WTC11 (cell line): ENCODE measurements at regions not wholly inside any gene's neighbourhood (a gene's known extent, or its start where the extent isn't known, plus 50 kb on each side); places are given as distances from the start of the nearest gene placed in this dataset.

Source experiments
- NFE2L1 ChIP-seq: sonication (generic); formaldehyde crosslinking; IDR thresholded peaks from 2 replicates; pipeline ENCODE4 v1.8.1; 2023; ENCODE audit warnings: missing genetic modification reagents
- NR2C2 ChIP-seq: sonication (generic); formaldehyde crosslinking; IDR thresholded peaks from 2 replicates; pipeline ENCODE4 v1.8.0; 2022; ENCODE audit warnings: mild to moderate bottlenecking, missing genetic modification reagents
- RELA ChIP-seq: sonication (generic); formaldehyde crosslinking; IDR thresholded peaks from 2 replicates; pipeline ENCODE4 v1.8.1; 2022; ENCODE audit warnings: missing genetic modification reagents, mild to moderate bottlenecking, borderline replicate concordance
- ZNF423 ChIP-seq: fragments of 250-450 bp; sonication (Bioruptor Pico); IDR thresholded peaks from 2 replicates; pipeline ENCODE4 v2.1.2; 2022; ENCODE audit warnings: mild to moderate bottlenecking, moderate library complexity
- TF ChIP-seq, protein P1 (sequence below): fragments of 200-600 bp; IDR thresholded peaks from 2 replicates; pipeline ENCODE4 v1.8.0; 2022; ENCODE audit warnings: antibody characterized with exemption
- TF ChIP-seq, protein P2 (sequence below): sonication (generic); formaldehyde crosslinking; conservative IDR thresholded peaks from 2 replicates; pipeline ENCODE4 v1.8.1; 2023; ENCODE audit warnings: mild to moderate bottlenecking, low read depth, missing genetic modification reagents, moderate library complexity
- TF ChIP-seq, protein P3 (sequence below): sonication (generic); formaldehyde crosslinking; IDR thresholded peaks from 2 replicates; pipeline ENCODE4 v1.8.1; 2022; ENCODE audit warnings: low read depth, mild to moderate bottlenecking, moderate library complexity, missing genetic modification reagents, borderline replicate concordance
- TF ChIP-seq, protein P4 (sequence below): fragments of 250-450 bp; sonication (Bioruptor Pico); IDR thresholded peaks from 2 replicates; pipeline ENCODE4 v1.9.0; 2021; ENCODE audit warnings: mild to moderate bottlenecking, borderline replicate concordance

DNA sequence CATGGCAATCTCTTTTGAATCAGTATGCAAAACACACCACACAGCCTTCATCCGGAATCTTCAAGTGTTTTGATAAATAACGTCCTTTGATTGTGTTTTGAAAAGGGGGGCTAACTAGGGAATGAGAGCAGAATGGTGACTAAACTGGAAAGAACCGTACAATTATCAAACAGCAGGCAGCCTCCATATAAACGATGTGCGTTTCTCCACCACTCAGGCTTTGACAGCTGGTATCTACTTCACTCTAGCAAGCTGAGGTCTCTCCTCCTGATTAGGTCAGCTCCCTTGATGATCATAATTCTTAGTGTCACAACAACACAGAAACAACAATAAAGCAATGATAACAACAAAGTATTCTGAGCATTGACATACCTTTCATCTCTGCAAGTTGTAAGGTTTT lies 465.9 kb downstream of the TUSC1 start:
- TF ChIP-seq NR2C2 (CRISPR knock-in tag) (no peak), NFE2L1 (CRISPR knock-in tag) (no peak), ZNF423 (CRISPR knock-in tag) (no peak), RELA (CRISPR knock-in tag) (no peak)
- TF ChIP-seq, protein P1, sequence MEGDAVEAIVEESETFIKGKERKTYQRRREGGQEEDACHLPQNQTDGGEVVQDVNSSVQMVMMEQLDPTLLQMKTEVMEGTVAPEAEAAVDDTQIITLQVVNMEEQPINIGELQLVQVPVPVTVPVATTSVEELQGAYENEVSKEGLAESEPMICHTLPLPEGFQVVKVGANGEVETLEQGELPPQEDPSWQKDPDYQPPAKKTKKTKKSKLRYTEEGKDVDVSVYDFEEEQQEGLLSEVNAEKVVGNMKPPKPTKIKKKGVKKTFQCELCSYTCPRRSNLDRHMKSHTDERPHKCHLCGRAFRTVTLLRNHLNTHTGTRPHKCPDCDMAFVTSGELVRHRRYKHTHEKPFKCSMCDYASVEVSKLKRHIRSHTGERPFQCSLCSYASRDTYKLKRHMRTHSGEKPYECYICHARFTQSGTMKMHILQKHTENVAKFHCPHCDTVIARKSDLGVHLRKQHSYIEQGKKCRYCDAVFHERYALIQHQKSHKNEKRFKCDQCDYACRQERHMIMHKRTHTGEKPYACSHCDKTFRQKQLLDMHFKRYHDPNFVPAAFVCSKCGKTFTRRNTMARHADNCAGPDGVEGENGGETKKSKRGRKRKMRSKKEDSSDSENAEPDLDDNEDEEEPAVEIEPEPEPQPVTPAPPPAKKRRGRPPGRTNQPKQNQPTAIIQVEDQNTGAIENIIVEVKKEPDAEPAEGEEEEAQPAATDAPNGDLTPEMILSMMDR, result no peak
- TF ChIP-seq, protein P2, sequence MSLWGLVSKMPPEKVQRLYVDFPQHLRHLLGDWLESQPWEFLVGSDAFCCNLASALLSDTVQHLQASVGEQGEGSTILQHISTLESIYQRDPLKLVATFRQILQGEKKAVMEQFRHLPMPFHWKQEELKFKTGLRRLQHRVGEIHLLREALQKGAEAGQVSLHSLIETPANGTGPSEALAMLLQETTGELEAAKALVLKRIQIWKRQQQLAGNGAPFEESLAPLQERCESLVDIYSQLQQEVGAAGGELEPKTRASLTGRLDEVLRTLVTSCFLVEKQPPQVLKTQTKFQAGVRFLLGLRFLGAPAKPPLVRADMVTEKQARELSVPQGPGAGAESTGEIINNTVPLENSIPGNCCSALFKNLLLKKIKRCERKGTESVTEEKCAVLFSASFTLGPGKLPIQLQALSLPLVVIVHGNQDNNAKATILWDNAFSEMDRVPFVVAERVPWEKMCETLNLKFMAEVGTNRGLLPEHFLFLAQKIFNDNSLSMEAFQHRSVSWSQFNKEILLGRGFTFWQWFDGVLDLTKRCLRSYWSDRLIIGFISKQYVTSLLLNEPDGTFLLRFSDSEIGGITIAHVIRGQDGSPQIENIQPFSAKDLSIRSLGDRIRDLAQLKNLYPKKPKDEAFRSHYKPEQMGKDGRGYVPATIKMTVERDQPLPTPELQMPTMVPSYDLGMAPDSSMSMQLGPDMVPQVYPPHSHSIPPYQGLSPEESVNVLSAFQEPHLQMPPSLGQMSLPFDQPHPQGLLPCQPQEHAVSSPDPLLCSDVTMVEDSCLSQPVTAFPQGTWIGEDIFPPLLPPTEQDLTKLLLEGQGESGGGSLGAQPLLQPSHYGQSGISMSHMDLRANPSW (CRISPR knock-in tag), result no peak
- TF ChIP-seq, protein P3, sequence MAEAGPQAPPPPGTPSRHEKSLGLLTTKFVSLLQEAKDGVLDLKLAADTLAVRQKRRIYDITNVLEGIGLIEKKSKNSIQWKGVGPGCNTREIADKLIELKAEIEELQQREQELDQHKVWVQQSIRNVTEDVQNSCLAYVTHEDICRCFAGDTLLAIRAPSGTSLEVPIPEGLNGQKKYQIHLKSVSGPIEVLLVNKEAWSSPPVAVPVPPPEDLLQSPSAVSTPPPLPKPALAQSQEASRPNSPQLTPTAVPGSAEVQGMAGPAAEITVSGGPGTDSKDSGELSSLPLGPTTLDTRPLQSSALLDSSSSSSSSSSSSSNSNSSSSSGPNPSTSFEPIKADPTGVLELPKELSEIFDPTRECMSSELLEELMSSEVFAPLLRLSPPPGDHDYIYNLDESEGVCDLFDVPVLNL (CRISPR knock-in tag), result no peak
- TF ChIP-seq, protein P4, sequence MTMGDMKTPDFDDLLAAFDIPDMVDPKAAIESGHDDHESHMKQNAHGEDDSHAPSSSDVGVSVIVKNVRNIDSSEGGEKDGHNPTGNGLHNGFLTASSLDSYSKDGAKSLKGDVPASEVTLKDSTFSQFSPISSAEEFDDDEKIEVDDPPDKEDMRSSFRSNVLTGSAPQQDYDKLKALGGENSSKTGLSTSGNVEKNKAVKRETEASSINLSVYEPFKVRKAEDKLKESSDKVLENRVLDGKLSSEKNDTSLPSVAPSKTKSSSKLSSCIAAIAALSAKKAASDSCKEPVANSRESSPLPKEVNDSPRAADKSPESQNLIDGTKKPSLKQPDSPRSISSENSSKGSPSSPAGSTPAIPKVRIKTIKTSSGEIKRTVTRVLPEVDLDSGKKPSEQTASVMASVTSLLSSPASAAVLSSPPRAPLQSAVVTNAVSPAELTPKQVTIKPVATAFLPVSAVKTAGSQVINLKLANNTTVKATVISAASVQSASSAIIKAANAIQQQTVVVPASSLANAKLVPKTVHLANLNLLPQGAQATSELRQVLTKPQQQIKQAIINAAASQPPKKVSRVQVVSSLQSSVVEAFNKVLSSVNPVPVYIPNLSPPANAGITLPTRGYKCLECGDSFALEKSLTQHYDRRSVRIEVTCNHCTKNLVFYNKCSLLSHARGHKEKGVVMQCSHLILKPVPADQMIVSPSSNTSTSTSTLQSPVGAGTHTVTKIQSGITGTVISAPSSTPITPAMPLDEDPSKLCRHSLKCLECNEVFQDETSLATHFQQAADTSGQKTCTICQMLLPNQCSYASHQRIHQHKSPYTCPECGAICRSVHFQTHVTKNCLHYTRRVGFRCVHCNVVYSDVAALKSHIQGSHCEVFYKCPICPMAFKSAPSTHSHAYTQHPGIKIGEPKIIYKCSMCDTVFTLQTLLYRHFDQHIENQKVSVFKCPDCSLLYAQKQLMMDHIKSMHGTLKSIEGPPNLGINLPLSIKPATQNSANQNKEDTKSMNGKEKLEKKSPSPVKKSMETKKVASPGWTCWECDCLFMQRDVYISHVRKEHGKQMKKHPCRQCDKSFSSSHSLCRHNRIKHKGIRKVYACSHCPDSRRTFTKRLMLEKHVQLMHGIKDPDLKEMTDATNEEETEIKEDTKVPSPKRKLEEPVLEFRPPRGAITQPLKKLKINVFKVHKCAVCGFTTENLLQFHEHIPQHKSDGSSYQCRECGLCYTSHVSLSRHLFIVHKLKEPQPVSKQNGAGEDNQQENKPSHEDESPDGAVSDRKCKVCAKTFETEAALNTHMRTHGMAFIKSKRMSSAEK (CRISPR knock-in tag), result no peak
